ENCODE measurements at regions not wholly inside any gene's neighbourhood (a gene's known extent, or its start where the extent isn't known, plus 50 kb on each side); places are given as distances from the start of the nearest gene placed in this dataset.

DNA sequence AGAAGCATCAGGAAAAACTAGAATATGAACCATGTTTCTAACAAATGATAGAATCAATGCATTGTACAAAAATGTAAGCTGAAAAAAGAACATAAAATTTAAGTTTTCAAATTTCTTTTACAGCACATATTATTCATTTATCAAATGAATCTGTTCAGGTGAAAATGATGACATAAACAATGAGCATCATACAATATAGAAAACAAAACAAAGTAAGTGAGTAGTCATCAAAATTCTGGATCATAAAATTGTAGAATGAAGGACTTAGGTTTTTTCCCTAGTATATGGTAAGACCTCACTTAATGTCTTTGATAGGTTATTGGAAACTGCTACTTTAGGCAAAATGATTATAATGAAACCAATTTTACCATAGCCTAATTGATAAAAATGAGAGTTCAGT, 427.0 kb upstream of the KCNH7 start:
- DNase-seq (ENCODE audit: low spot score), result no peak

DNA sequence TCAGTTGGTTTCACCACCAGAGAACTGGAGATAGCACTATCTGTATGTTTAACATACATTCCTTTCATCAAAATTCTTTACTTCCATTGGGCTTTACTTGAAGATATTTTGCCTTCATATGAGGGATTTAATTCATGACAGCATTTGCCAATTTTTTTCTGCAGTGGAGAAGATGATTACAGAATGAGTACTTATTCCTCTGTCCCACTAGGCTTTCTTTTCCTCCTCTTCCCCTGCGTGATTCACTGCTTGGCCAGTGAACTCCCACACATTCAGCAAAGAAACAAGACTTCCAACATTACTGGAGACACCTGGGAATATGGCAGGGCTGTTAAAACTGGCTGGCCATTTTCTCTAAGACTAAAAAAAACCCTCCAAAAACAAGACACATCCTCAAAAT, 425.8 kb upstream of the KCNH7 start:
- no peak for DNase-seq (ENCODE audit: low spot score)

- no peak for DNase-seq (ENCODE audit: low spot score)
Observed at GRCh38 chr2:163259489-163259888, 420.9 kb upstream of the KCNH7 start.

DNA sequence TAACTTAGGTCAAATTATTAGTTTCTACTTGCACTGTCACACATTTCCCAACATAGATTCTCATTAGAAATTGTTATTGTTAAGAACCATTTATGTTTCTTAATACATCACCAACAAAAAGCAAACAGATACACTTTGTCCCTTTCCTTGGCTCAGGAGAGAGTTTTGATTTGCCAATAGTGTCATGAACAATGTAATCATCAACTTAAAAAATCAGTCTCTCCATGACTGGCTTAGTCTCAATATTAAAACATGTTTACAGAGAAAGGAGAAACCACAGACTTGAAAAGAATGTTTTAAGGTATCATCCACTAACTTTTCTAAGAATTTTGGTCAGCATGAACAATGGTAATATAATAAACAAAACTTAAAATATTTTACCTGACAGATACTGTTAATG, 416.5 kb upstream of the KCNH7 start:
- no peak for DNase-seq (ENCODE audit: low spot score)

- no peak for DNase-seq (ENCODE audit: low spot score)
Observed at GRCh38 chr2:163253621-163254285, 415.2 kb upstream of the KCNH7 start.

- no peak for DNase-seq (ENCODE audit: low spot score)
Observed at GRCh38 chr2:163252199-163252598, 413.6 kb upstream of the KCNH7 start.

- no peak for DNase-seq (ENCODE audit: low spot score)
Observed at GRCh38 chr2:163248376-163249253, 410.0 kb upstream of the KCNH7 start.

- no peak for DNase-seq (ENCODE audit: low spot score)
Observed at GRCh38 chr2:163247847-163248220, 409.3 kb upstream of the KCNH7 start.

DNA sequence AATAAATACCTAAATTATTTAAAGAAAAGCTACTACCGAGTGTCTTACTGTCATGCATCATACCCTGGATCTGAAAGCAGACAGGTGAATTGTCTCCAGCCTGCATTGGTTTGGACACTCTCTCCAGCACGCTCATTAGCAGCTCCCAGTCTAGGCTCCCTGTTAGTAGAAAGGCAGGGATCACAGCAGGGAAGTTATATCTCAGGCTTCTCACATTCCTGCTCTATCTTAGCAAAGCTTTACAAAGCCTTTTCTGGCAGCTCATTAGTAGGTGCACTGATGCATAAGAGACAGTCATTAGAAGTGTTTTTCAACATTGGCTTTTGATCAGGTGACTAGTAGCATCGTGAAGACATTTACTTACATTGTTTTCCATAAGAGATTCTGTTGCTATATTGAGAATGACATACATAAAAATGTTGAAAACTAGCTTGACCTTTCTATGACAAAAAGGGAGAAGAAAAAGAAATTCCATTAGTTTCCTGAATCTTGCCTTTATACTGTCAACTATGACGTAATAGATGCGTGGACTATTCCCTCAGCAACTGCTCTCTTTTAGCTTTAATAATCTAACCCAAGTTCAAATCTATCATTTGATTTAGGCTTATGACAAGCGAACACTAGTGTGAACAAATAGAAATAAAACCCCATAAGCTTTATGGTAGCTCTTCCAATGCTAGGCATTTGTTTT, 408.7 kb upstream of the KCNH7 start:
- no peak for DNase-seq (ENCODE audit: low spot score)

DNA sequence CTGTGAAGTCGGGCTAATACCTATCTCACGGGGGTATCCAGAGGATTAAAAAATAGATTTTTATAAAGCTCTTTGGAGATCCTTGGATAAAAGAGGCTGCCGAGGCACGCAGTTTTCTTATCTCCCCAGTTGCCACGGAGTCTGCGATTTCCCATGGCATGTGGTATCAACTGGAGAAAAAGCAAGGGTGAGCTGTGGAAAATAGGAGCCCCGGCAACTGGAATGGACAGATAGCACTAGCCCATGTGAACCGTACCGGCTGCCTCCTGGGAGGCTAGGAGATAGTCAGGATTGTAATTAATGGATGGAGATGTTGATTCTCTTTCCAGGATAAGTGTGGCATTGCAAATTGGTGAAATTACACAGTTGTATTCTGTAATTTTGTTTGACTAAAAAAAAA, 407.6 kb upstream of the KCNH7 start:
- DNase-seq (ENCODE audit: low spot score), result no peak

- DNase-seq (ENCODE audit: low spot score), result no peak
Observed at GRCh38 chr2:163236553-163236952, 398.0 kb upstream of the KCNH7 start.

DNA sequence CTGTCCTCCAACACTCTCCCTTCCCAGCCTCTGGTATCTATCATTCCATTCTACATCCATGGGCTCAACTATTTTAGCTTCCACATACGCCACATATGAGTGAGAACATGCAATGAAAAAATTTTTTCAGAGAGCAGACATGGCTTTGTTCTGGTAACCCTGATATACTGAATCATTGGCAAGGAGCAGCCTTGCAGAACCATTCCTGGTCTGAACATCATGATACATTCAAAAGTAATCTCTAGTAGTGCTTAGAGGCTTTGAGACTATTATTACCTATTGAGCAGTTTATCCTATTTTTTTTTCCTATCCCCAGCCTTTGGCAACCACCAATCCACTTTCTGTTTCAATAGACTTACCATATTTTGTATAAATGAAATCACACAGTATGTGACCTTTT, 393.1 kb upstream of the KCNH7 start:
- DNase-seq (ENCODE audit: low spot score), result no peak

DNA sequence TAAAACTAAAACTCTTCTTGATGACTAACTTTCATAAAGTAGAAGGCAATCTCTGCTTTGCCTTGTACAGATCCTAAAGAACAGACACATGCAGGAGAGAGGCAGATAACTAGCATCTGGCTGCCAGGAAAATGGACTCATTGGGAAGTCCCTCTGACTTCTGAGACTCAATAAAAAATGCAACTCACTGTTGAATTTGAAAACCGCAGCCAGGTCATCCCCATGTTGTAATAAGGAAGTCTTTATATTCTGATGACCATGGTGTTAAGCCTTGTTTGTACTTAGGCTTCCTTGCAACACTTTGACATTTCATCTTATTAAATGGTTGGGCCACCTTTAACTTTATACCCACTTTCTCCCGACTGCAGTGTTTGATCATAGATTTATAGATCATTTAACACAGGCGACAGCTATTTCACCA, 375.1 kb upstream of the KCNH7 start:
- no peak for DNase-seq (ENCODE audit: low spot score)

DNA sequence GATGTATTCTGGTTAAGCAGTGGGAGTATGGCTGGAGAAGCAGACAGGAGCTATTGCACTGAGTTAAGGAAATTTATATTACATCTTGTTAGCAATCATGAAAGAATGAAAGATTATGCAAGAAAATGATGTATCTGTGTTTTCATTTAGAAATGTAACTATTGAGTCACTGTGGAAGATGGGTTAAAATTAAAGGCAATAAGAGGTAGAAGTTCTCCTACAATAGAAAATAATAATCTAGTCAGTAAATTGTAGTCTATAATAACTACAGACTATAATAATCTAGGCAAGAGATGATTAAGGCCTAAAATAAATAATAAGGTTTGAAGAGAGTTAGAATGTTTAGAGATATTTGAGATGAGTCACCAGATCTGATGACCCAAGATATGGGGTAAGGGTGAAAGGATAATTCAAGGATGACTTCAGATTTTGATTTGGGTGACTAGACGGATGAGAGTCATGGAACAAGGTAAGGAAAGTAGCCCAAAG, 371.9 kb upstream of the KCNH7 start:
- DNase-seq (ENCODE audit: low spot score), result no peak

GRCh38 chr2:163207693-163208370, 369.3 kb upstream of the KCNH7 start:
- no peak for DNase-seq (ENCODE audit: low spot score)

- DNase-seq (ENCODE audit: low spot score), result no peak
Observed at GRCh38 chr2:163205589-163206254, 367.2 kb upstream of the KCNH7 start.

- no peak for DNase-seq (ENCODE audit: low spot score)
Observed at GRCh38 chr2:163200741-163201140, 362.2 kb upstream of the KCNH7 start.

- DNase-seq (ENCODE audit: low spot score), result no peak
Observed at GRCh38 chr2:163198972-163199371, 360.4 kb upstream of the KCNH7 start.

DNA sequence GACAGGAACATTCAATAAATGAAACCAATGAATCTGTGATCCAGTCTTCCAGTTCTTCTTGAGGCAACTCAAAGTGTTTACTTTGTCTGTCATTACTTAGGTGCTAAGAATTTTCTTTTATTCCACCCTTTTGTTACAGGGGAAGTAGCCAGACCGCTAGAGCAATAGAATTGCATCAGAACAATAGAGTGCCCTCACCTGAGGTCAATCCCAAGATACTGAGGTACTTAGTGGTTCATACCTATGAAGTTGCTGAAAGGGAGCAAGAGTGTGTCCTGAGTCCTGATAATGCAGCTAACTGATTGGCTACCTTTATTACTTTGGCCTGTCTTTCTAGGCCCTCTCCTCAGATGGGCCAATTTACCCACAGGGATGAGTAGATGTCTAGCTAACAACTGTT, 359.4 kb upstream of the KCNH7 start:
- no peak for DNase-seq (ENCODE audit: low spot score)

GRCh38 chr2:163191372-163191771, 352.8 kb upstream of the KCNH7 start:
- peak; percentile 69 for DNase-seq (ENCODE audit: low spot score)

DNA sequence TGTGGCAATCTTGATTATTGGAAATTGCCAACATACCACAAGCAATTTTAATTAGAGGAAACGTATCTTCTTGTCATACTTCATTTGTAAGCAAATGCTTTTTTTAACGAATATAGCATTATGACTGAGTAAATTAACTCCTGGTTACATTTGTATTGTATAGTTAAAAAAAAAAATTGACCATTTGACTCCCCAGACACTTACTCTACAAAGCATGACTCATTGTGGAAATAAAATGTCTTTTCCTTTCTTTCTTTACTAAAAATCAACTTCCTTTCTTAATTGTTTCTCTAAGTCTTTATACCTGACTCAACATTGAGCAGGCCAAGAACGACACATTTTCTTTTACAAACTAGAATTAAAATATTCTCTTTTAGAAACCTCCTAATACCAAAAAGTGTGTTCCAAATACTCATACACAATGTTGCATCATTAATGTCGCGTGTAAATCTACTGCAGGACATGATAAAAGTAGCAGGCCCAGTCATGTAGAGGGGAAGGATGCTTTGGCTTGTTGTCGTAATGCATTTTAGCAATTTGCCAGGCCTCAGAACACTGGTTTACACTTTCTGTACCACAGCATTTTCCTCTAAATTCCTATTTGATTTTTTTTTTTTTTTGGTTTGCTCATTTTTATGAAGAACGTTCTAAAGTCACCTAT, 349.6 kb upstream of the KCNH7 start:
- DNase-seq (ENCODE audit: low spot score), result no peak

Data from pons (tissue), 1 donor.